Liver (tissue), 8 donors: ENCODE measurements at regions not wholly inside any gene's neighbourhood (a gene's known extent, or its start where the extent isn't known, plus 50 kb on each side); places are given as distances from the start of the nearest gene placed in this dataset.

Source experiments
- DNase-seq: peaks from one replicate; pipeline ENCODE4 v3.0.0-alpha.2; 2017; ENCODE audit warnings: low spot score
- H3K27ac ChIP-seq, 2 donors: one replicate each; pipeline ENCODE4 v1.7.0; 2013; ENCODE audit warnings: inconsistent platforms in 2 of 2, low read length in 2 of 2, control low read depth in 1 of 2, low read depth in 1 of 2, mild to moderate bottlenecking in 1 of 2
- H3K27me3 ChIP-seq, 4 donors: one replicate each; pipeline versions ENCODE4 v1.6.1 to v1.7.0; 2013; ENCODE audit warnings: low read length in 3 of 4, inconsistent platforms in 1 of 4, mild to moderate bottlenecking in 1 of 4, moderate library complexity in 1 of 4; ENCODE audit not compliant: control insufficient read depth in 4 of 4, insufficient read depth in 4 of 4
- H3K36me3 ChIP-seq, 4 donors: one replicate each; pipeline versions ENCODE4 v1.6.1 to v1.7.0; 2013; ENCODE audit warnings: low read length in 3 of 4, mild to moderate bottlenecking in 3 of 4, low read depth in 1 of 4, moderate library complexity in 1 of 4; ENCODE audit not compliant: control insufficient read depth in 4 of 4, insufficient read depth in 3 of 4
- H3K4me1 ChIP-seq, 4 donors: one replicate each; pipeline versions ENCODE4 v1.6.1 to v1.7.0; 2013; ENCODE audit warnings: low read length in 3 of 4, mild to moderate bottlenecking in 3 of 4, moderate library complexity in 1 of 4; ENCODE audit not compliant: control insufficient read depth in 4 of 4, insufficient read depth in 4 of 4
- H3K4me3 ChIP-seq, 3 donors: one replicate each; pipeline versions ENCODE4 v1.6.1 to v1.7.0; 2013; ENCODE audit warnings: low read length in 3 of 3, control low read depth in 1 of 3, low read depth in 1 of 3, mild to moderate bottlenecking in 1 of 3
- H3K9ac ChIP-seq, 2 donors: one replicate each; pipeline ENCODE4 v1.7.0; 2013; ENCODE audit warnings: low read length in 2 of 2, mild to moderate bottlenecking in 2 of 2, moderate library complexity in 2 of 2, control low read depth in 1 of 2, low read depth in 1 of 2
- H3K9me3 ChIP-seq, 4 donors: one replicate each; pipeline versions ENCODE4 v1.6.1 to v1.7.0; 2013; ENCODE audit warnings: low read length in 3 of 4; ENCODE audit not compliant: control insufficient read depth in 4 of 4
- ATF3 ChIP-seq: IDR thresholded peaks from 2 replicates; pipeline ENCODE4 v1.6.1; 2016; ENCODE audit warnings: antibody characterized with exemption
- CTCF ChIP-seq: fragments of 150-350 bp; IDR thresholded peaks from 2 replicates; pipeline ENCODE4 v1.5.1; 2017; ENCODE audit warnings: improper control_type of control experiment, low read depth, low read length; ENCODE audit not compliant: missing input control
- EGR1 ChIP-seq, 2 donors: IDR thresholded peaks; 2 replicates each; pipeline ENCODE4 v1.6.1; 2016 to 2018; ENCODE audit warnings: antibody characterized with exemption in 2 of 2, low read depth in 2 of 2
- FOXA1 ChIP-seq: IDR thresholded peaks from 2 replicates; pipeline ENCODE4 v1.6.1; 2016; ENCODE audit warnings: antibody characterized with exemption
- HNF4A ChIP-seq, 2 donors: conservative IDR thresholded peaks; 2 replicates each; pipeline ENCODE4 v1.6.1; 2016; ENCODE audit warnings: antibody characterized with exemption in 2 of 2, mild to moderate bottlenecking in 2 of 2
- HNF4G ChIP-seq: IDR thresholded peaks from 2 replicates; pipeline ENCODE4 v1.6.1; 2016; ENCODE audit warnings: antibody characterized with exemption
- MAX ChIP-seq: IDR thresholded peaks from 2 replicates; pipeline ENCODE4 v1.6.1; 2016; ENCODE audit warnings: antibody characterized with exemption
- NR2F2 ChIP-seq: IDR thresholded peaks from 2 replicates; pipeline ENCODE4 v1.6.1; 2016; ENCODE audit warnings: antibody characterized with exemption
- REST ChIP-seq: IDR thresholded peaks from 2 replicates; pipeline ENCODE4 v1.6.1; 2016; ENCODE audit warnings: antibody characterized with exemption, mild to moderate bottlenecking
- RXRA ChIP-seq, 2 donors: IDR thresholded peaks; 2 replicates each; pipeline ENCODE4 v1.6.1; 2017 to 2018; ENCODE audit warnings: antibody characterized with exemption in 2 of 2, mild to moderate bottlenecking in 1 of 2
- TAF1 ChIP-seq: conservative IDR thresholded peaks from 2 replicates; pipeline ENCODE4 v1.6.1; 2016; ENCODE audit warnings: antibody characterized with exemption, mild to moderate bottlenecking
- YY1 ChIP-seq: IDR thresholded peaks from 2 replicates; pipeline ENCODE4 v1.6.1; 2016; ENCODE audit warnings: antibody characterized with exemption, mild to moderate bottlenecking
- WGBS: extraction: QIAGEN DNeasy Blood & Tissue Kit; methylation state at CpG from one replicate; pipeline ENCODE4 v1.1.7; 2013; 5-methylcytosine and 5-hydroxymethylcytosine counted together
- donor health status: healthy.
- donor health status: healthy.
- donor health status: healthy.
- donor health status: healthy.
- donor health status: healthy.

GRCh38 chr18:65269375-65269774 is 481.4 kb upstream of the CDH7 start:
- no peak for DNase-seq
- H3K4me3 ChIP-seq = no peak overlapping the region
- H3K9ac ChIP-seq = no peak overlapping the region
- H3K27me3 ChIP-seq = no peaks in the 10 kb centered on the region
- H3K36me3 ChIP-seq = no peaks in the 10 kb centered on the region
- H3K4me1 ChIP-seq = no peaks in the 10 kb centered on the region
- 41% methylated on average over 1 of the region's 1 CpG for WGBS
- no peak overlapping the region for H3K27ac ChIP-seq
- TF ChIP-seq FOXA1 = no peak
- no peak for TF ChIP-seq RXRA (IDR thresholded peaks at IDR 0.05)
- no peak for TF ChIP-seq EGR1 (IDR thresholded peaks at IDR 0.05; ENCODE audit: low read depth in 2 of 2)
- TF ChIP-seq CTCF = no peak
- no peak for TF ChIP-seq HNF4G
- H3K9me3 ChIP-seq = no peaks in the 10 kb centered on the region

- H3K4me3 ChIP-seq = no peak overlapping the region
- H3K27me3 ChIP-seq = no peaks in the 10 kb centered on the region
- no peak overlapping the region for H3K27ac ChIP-seq
- no peaks in the 10 kb centered on the region for H3K9me3 ChIP-seq
- no peak for DNase-seq
- no peaks in the 10 kb centered on the region for H3K4me1 ChIP-seq
- no peaks in the 10 kb centered on the region for H3K36me3 ChIP-seq
- H3K9ac ChIP-seq = no peak overlapping the region
- TF ChIP-seq EGR1 (IDR thresholded peaks at IDR 0.05; ENCODE audit: low read depth in 2 of 2) = no peak
- TF ChIP-seq ATF3 = no peak
- no peak for TF ChIP-seq MAX
- no peak for TF ChIP-seq CTCF
- no peak for TF ChIP-seq NR2F2
- TF ChIP-seq HNF4A (conservative IDR thresholded peaks at IDR 0.05) = no peak
- TF ChIP-seq REST = no peak
- TF ChIP-seq YY1 = no peak
- no peak for TF ChIP-seq TAF1
- TF ChIP-seq RXRA (IDR thresholded peaks at IDR 0.05) = no peak
- 92% methylated on average over 1 of the region's 1 CpG for WGBS
These were observed 485.1 kb upstream of the CDH7 start for GRCh38 chr18:65265761-65266160.
